Islet of Langerhans (tissue), 1 donor: ENCODE measurements at regions not wholly inside any gene's neighbourhood (a gene's known extent, or its start where the extent isn't known, plus 50 kb on each side); places are given as distances from the start of the nearest gene placed in this dataset.

Experiments used
- FAIRE-seq: peaks from one replicate; lab custom pipeline; 2011; peaks lifted over from hg19 to GRCh38; lab: Jason Lieb, UNC

DNA sequence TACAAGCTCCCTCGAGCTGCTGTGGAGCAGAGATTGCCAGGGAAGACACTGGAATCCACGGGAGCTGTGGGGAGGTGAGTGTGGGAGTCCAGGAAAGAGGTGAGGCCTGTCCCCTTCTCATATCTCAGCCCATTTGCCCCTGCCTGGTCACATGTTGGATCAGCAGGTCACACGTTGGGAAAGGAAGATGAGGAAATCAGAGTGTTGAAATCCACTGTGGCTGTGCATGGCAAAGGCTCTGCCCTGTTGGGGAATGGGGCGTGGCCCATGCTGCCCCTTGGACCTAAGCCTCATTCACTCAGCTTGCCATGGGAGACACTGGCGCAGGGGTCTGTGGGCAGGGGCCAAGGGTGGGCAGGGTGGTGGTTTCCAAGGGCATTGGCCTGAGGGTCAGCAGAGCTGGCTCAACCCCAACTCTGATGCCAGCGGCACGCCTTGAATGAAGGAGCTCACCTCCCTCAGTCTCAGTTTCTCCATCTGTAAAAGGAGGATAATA, 85.4 kb upstream of the CPEB4 start:
- FAIRE-seq: no peak

DNA sequence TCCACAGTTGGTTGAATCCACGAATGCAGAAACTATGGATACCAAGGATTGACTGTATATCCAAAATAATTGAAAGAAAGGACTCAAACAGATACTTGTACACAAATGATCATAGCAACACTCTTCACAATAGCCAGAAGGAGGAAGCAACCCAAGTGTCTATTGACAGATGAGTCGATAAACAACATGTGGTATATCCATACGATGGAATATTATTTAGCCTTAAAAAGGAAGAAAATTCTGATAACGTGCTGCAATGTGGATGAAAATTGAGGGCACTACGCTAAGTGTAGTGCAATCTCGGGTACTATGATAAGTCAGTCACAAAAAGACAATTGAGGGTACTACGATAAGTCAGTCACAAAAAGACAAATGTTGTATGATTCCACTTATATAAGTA, 83.6 kb upstream of the CPEB4 start:
- no peak for FAIRE-seq

DNA sequence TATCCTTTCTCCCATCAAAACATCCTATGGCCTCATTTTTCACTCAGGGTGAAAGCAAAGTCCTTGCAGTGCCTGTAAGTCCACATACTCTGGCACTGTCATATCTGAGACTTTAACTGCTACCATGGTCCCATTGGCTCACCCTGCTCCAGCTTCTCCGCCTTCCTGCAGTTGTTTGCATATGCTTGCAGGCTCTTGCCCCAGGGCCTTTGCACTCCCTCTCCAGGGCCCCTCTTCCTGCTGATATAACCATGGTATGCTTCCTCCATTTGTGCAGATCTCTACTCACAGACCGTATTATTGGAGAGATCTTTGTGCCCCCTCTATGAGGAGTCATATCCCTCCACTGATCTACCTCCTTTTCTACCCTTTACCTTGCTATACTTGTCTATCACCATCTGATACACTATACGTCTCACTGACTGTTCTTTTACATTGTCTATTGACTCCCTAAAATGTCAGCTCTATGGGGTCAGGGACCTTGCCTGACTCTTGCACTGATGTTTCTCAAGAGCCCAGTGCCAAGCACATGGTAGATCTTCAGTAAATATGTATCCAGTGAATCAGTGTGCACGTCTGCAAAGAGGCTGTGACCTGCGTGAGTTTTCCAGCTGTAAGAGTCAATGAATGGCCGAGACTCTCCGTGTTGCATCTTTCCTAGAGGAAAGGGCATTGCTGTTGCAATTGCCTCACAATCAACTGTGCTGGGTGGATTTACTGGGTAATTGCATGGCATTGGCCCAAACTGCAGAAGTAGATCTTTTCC, 81.7 kb upstream of the CPEB4 start:
- no peak for FAIRE-seq

- no peak for FAIRE-seq
These were observed 80.9 kb upstream of the CPEB4 start for GRCh38 chr5:173807181-173807655.

DNA sequence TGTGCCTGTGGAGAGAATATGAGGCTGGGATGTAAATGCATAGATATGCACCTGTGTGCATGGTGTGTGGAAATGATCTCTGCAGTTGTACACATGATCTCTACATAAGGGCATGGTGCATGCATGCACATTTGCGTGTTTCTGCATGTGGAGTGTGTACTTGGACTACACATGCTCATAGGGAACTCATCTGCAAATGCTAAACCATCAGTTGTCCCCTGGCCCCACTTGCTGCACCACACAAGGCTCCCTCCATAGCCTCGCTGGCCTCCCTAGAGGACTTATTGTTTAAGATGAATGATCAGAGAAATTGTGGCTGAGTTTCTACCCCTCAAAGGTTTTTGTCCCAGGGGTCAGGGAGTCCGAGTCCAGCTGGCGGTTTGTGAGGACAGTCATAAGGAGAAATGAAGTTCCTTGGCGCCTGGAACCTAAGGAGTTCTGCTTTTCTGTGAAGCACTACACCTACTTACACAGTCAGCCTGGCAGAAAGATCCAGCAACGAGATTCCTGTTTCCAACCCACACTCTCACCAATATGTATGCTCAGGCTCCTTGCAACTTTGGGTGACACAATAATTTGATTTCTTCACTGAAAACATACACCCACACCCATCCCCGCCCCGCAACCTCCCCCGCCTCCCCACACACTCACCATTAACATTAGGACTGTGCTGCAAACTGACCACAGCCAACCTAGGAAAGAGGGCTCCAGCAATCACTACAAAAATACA, 79.9 kb upstream of the CPEB4 start:
- no peak for FAIRE-seq

DNA sequence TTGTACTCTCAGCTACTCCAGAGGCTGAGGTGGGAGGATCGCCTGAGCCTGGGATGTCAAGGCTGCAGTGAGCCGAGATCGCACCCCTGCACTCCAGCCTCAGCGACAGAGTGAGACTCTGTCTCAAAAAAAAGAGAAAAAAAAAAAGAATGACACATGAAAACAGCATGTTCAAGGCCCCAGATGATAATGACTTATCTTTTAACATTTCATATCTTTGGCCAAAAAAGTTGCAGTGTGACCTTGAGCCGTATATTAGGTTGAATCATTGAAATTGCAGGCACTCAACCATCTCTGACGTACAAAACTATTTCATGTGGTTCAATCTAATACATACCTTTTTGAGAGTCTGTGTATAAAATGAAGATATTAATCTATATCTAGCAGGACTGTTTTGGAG, 79.1 kb upstream of the CPEB4 start:
- no peak for FAIRE-seq

DNA sequence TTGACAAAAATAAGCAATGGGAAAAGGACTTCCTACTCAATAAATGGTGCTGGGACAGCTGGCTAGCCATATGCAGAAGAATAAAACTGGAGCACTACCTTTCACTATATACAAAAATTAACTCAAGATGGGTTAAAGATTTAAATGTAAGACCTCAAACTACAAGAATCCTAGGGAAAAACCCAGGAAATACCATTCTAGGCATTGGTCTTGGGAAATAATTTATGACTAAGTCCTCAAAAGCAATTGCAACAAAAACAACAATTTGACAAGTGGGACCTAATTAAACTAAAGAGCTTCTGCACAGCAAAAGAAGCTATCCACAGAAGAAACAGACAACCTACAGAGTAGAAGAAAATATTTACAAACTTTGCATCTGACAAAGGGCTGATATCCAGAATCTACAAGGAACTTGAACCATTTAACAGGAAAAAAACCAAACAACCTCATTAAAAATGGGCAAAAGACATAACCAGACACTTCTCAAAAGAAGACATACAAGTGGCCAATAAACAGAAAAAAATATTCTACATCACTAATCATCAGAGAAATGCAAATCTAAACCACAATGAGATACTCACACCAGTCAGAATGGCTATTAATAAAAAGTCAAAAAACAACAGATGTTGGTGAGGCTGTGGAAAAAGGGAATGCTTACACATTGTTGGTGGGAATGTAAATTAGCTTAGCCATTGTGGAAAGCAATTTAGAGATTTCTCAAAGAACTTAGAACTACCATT, 75.2 kb upstream of the CPEB4 start:
- FAIRE-seq: no peak

- FAIRE-seq: no peak
These were observed 74.1 kb upstream of the CPEB4 start for GRCh38 chr5:173814053-173814452.

- FAIRE-seq: no peak
These were observed 72.6 kb upstream of the CPEB4 start for GRCh38 chr5:173815571-173815970.

DNA sequence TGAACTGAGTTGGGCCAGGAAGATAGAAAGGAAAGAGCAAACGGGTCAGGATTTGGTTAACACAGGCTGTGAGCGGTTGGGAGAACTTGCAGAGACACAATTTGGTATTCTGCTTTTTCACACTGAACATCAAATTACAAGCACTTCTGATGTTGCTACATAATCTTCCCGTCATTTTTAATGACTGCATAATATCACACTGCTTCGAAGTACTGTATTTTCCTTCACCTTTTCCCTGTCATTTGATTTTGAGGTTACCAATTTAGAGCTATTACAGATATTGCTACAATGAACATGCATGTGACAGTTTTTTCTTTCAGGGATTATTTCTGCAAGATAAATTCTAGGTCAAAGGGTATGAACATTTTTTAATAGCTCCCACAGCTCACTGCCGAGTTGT, 71.4 kb upstream of the CPEB4 start:
- no peak for FAIRE-seq

- no peak for FAIRE-seq
These were observed 70.6 kb upstream of the CPEB4 start for GRCh38 chr5:173817561-173817960.

GRCh38 chr5:173819521-173819920, 68.6 kb upstream of the CPEB4 start:
- no peak for FAIRE-seq

- FAIRE-seq: no peak
These were observed 64.9 kb upstream of the CPEB4 start for GRCh38 chr5:173823274-173823644.

DNA sequence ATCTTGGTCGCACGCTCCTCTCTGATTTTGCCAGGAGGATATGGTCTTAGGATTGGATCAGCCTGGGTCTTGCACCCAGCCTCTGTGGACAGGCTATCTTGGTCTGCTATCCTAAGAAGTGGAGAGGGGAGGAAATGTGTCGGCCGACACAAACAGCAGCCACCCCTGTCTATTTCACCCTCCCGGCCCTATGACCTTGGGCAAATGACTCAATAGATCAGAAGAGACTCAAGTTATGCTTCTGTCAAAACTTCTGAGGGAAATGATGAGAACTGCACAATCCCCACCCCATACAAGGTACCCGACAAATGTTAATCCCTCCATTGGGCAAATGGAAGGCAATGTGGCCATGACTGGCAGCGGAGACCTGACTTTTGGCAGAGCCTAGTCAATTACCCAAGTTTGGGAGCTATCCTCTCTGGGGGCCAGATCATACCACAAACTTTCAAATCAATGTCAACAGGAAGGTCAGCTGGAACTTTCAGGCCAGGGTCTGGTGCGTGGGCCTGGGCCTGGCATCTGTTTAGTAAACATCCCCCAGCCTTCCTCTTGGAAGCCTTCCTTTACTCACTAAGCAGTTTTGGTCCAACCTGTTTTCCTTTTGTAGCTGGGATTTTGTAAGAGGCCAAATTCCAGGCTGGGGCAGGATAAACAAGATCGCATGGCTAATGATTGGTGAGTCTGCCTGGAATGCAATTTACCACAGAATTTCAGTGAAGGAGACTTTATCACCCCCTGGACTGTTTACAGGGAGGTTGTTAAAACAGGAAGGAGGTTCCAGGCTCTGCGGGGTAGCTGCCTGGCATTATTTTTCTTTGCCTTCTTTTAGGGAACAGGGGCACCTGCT, 64.2 kb upstream of the CPEB4 start:
- FAIRE-seq: no peak

DNA sequence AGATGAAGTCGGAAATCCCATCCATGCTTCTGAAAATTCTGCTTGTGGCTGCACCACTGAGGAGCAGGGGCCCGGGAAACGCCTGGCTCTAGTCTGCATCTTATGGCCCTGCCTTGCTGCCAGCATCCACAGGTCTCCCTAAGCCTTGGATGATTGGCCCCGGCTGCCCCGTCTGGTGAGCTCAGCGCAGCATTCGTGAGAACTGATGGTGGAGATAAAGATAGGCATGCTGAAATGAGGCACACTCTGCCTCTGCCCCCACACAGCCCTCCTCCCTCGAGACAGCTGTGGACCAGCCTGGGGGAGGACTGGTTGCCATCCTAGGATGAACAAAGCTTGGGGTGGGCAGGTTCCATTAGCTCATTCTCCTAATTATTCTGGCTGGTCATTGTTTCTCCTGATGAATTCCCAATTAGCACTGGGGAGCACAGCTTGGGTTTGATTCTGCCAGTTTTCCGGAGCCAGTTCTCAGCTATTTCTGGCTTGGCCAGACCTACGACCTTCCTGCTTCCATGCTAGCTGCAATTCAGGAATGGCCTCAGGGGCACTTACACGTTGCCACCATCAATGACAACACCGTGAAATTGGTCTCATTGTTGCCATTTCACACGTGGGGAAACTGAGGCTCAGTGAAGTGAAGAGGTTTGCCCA, 62.8 kb upstream of the CPEB4 start:
- no peak for FAIRE-seq

- FAIRE-seq: no peak
These were observed 62.1 kb upstream of the CPEB4 start for GRCh38 chr5:173826086-173826427.

DNA sequence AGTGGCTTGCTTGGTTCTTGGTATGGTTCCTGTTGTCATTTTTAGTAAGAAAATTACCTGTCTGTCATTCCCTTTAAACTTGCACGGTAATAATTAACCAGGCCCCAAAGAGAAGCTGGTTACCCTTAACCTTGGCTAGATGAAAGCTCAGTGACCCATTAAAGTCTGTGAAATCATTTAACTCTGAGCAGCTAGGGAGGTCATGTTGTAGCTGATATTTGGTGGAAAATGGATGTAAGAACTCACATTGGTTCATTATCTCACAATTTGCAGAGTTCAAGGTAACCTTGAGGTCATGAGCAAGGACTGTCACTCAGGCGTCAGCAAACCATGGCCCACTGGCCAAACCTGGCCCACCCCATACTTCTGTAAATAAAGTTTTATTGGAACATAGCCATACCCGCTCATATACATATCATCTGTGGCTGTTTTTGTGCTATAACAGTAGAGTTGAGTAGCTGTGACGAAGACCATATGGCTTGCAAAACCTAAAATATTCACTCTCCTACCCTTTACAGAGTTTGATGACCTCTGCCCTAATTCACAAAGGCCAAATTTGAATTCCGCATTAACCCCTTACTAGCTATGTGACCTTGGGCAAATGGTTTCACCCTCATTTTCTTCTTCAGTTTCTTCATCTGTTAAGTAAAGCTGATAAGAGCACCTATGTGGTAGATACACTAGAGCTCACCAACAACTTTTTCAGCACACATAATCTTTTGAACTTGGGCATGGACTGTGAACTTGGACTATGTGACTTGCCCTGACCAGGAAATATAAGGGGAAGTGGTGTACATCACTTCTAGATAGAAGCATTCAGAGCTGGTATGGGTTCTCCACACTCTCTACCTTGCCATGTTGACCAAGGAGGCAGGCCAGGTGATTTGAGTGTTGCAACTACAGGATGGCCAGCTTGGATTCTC, 61.5 kb upstream of the CPEB4 start:
- FAIRE-seq: no peak

DNA sequence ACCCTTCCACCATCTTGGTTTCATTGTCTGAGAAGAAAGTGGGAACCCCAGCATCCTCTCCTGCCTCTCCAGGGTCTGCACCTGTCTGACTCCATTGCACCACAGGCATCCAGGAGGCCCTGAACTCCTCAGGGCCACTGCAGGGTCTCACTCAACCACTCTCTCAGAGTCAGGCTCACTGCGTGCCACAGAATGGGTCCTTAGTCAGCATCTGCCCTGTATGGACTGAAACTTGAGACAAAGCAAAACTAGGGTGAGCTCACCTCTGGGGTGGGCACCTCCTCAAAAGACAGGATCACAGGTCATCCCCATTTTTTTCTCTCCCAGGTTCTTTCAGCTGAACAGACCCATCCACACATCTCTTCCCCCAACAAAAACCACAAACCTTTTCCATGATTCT, 59.2 kb upstream of the CPEB4 start:
- no peak for FAIRE-seq

GRCh38 chr5:173829826-173830225, 58.3 kb upstream of the CPEB4 start:
- no peak for FAIRE-seq

DNA sequence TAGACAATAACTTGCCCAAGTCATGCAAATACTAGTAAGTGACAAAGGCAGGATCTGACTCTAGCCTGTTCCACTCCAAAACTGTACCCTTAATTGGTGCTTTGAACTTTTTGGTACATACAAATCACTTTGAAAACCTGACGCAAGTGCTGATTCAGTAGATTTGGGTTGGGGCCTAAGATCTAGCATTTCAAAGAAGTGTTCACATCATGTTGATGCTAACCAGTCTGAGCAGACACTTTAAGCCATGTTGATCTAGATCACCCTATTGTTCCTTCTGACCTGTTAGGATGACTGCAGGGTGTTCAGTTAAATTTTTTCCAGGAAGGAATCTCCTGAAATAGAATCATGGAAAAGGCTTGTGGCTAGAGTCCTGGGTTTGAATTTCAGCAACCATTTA, 57.7 kb upstream of the CPEB4 start:
- FAIRE-seq: no peak
